ENCODE measurements at regions not wholly inside any gene's neighbourhood (a gene's known extent, or its start where the extent isn't known, plus 50 kb on each side); places are given as distances from the start of the nearest gene placed in this dataset.

GRCh38 chr10:130550952-130551674, 414.9 kb downstream of the GLRX3 start:
- H3K36me3 Mint-ChIP-seq (ENCODE audit: insufficient read depth, unreplicated experiment): no peaks in the 10 kb centered on the region
- no peak for DNase-seq
- H3K4me3 Mint-ChIP-seq (ENCODE audit: low read depth, unreplicated experiment): no peak overlapping the region
- no peaks in the 10 kb centered on the region for H3K27me3 Mint-ChIP-seq (ENCODE audit: unreplicated experiment)
- TF ChIP-seq CTCF (IDR thresholded peaks at IDR 0.05; ENCODE audit: unreplicated experiment): no peak
- H3K9me3 Mint-ChIP-seq (ENCODE audit: low read depth, unreplicated experiment): peaks cover 13% of the 10 kb centered on the region
- no peaks in the 10 kb centered on the region for H3K4me1 Mint-ChIP-seq (ENCODE audit: low read depth, unreplicated experiment)
- intact Hi-C loops (cut with micrococcal nuclease; ENCODE audit: unreplicated experiment): no loop called here
- no peak overlapping the region for H3K27ac Mint-ChIP-seq (ENCODE audit: unreplicated experiment)
- no TSS peak for BruUV-seq (replicated peaks)
- CTCF ChIA-PET: no interaction called here

GRCh38 chr10:130551676-130552075, 415.5 kb downstream of the GLRX3 start:
- Mint-ChIP-seq H3K36me3 (ENCODE audit: insufficient read depth, unreplicated experiment) (no peaks in the 10 kb centered on the region), H3K27me3 (ENCODE audit: unreplicated experiment) (no peaks in the 10 kb centered on the region), H3K27ac (ENCODE audit: unreplicated experiment) (no peak overlapping the region), H3K9me3 (ENCODE audit: low read depth, unreplicated experiment) (peaks cover 13% of the 10 kb centered on the region), H3K4me1 (ENCODE audit: low read depth, unreplicated experiment) (no peaks in the 10 kb centered on the region), H3K4me3 (ENCODE audit: low read depth, unreplicated experiment) (no peak overlapping the region)
- BruUV-seq (replicated peaks): no TSS peak
- no peak for DNase-seq
- intact Hi-C loops (cut with micrococcal nuclease; ENCODE audit: unreplicated experiment): no loop called here
- TF ChIP-seq CTCF (IDR thresholded peaks at IDR 0.05; ENCODE audit: unreplicated experiment): no peak
- CTCF ChIA-PET: no interaction called here

- peaks cover 11% of the 10 kb centered on the region for H3K9me3 Mint-ChIP-seq (ENCODE audit: low read depth, unreplicated experiment)
- H3K4me3 Mint-ChIP-seq (ENCODE audit: low read depth, unreplicated experiment): no peak overlapping the region
- BruUV-seq (replicated peaks): no TSS peak
- intact Hi-C loops (cut with micrococcal nuclease; ENCODE audit: unreplicated experiment): no loop called here
- no peak for DNase-seq
- CTCF ChIA-PET: no interaction called here
- TF ChIP-seq CTCF (IDR thresholded peaks at IDR 0.05; ENCODE audit: unreplicated experiment): no peak
- no peaks in the 10 kb centered on the region for H3K36me3 Mint-ChIP-seq (ENCODE audit: insufficient read depth, unreplicated experiment)
- no peaks in the 10 kb centered on the region for H3K4me1 Mint-ChIP-seq (ENCODE audit: low read depth, unreplicated experiment)
- no peak overlapping the region for H3K27ac Mint-ChIP-seq (ENCODE audit: unreplicated experiment)
- no peaks in the 10 kb centered on the region for H3K27me3 Mint-ChIP-seq (ENCODE audit: unreplicated experiment)
Observed at GRCh38 chr10:130553826-130554225, 417.6 kb downstream of the GLRX3 start.

GRCh38 chr10:130554701-130555410, 418.7 kb downstream of the GLRX3 start:
- TF ChIP-seq CTCF (IDR thresholded peaks at IDR 0.05; ENCODE audit: unreplicated experiment): no peak
- H3K36me3 Mint-ChIP-seq (ENCODE audit: insufficient read depth, unreplicated experiment): no peaks in the 10 kb centered on the region
- CTCF ChIA-PET: no interaction called here
- no peak for DNase-seq
- no peaks in the 10 kb centered on the region for H3K4me1 Mint-ChIP-seq (ENCODE audit: low read depth, unreplicated experiment)
- BruUV-seq (replicated peaks): no TSS peak
- intact Hi-C loops (cut with micrococcal nuclease; ENCODE audit: unreplicated experiment): no loop called here
- no peak overlapping the region for H3K4me3 Mint-ChIP-seq (ENCODE audit: low read depth, unreplicated experiment)
- no peaks in the 10 kb centered on the region for H3K27me3 Mint-ChIP-seq (ENCODE audit: unreplicated experiment)
- peaks cover 11% of the 10 kb centered on the region for H3K9me3 Mint-ChIP-seq (ENCODE audit: low read depth, unreplicated experiment)
- no peak overlapping the region for H3K27ac Mint-ChIP-seq (ENCODE audit: unreplicated experiment)
